GM12892 (cell line): ENCODE measurements at regions not wholly inside any gene's neighbourhood (a gene's known extent, or its start where the extent isn't known, plus 50 kb on each side); places are given as distances from the start of the nearest gene placed in this dataset.

Experiments used
- DNase-seq: peaks from one replicate; pipeline ENCODE4 v3.0.0; 2011; ENCODE audit not compliant: insufficient read length
- FAIRE-seq: peaks from 2 replicates; lab custom pipeline; 2011; peaks lifted over from hg19 to GRCh38; lab: Jason Lieb, UNC
- POLR2A ChIP-seq: IDR thresholded peaks from 2 replicates; pipeline ENCODE4 v1.6.1; 2011; ENCODE audit warnings: low read depth, low read length, control low read depth
- POLR2AphosphoS5 ChIP-seq: IDR thresholded peaks from 2 replicates; pipeline ENCODE4 v1.6.1; 2011; ENCODE audit warnings: low read depth, low read length, control low read depth
- TAF1 ChIP-seq: IDR thresholded peaks from 2 replicates; pipeline ENCODE4 v1.6.1; 2011; ENCODE audit warnings: low read depth, mild to moderate bottlenecking, control low read depth, low read length, borderline replicate concordance

DNA sequence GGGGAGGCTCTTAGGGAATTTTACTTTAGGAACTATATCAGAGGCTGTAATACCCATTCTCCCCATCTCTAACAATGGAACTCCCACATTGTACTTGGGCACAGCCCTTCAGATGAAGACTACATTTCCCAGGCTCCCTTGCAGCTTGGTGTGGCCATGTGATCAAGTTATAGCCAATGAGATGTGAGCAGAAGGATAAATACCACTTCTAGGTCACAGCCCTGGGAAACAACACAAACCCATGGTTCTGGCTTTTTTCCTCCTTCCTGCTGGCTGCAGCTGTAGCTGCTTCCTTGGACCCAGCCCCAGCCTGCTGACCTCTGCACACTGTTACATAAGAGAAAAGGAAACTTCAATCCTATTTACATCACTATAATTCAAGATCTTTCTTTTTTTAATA, 445.9 kb upstream of the JARID2 start:
- FAIRE-seq (peak; percentile 54), DNase-seq (no peak)
- TF ChIP-seq POLR2A = no peak
- TF ChIP-seq POLR2AphosphoS5 = no peak
- TF ChIP-seq TAF1 = no peak

DNA sequence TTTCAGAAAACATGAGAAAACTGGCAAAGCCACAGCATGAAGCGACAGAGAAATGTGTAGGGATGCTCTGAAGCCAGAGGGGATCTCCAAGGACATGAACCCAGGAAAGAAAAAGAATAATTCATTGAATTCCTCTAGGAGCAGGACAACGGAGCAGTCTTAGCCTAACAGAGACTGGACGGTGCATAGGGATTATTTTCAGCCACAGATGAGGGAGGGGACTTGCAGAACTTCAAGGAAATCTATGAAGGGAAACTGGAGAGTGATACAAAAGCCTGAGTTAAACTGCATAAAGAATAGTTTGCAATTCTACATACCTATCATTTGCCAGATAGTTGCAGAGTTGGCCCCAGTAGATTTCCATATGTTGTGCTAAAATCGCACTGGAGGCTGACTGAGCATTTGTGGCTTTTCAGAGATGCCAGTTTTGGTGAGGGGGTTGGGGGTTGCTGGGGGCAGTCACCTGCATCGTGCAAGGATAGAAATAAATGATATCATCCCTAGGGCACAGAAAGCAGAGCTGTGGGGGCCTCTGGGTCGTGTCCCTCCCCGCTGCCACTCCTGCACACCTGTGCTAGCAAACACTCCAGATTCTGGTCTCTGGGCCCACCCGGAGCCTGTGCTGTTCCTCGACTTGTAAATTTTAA, 443.2 kb upstream of the JARID2 start:
- TF ChIP-seq POLR2A = no peak
- FAIRE-seq (no peak), DNase-seq (no peak)

- DNase-seq = no peak
- no peak for FAIRE-seq
- TF ChIP-seq TAF1 (no peak), POLR2A (no peak), POLR2AphosphoS5 (no peak)
These were observed 441.7 kb upstream of the JARID2 start for GRCh38 chr6:14804001-14804784.

DNA sequence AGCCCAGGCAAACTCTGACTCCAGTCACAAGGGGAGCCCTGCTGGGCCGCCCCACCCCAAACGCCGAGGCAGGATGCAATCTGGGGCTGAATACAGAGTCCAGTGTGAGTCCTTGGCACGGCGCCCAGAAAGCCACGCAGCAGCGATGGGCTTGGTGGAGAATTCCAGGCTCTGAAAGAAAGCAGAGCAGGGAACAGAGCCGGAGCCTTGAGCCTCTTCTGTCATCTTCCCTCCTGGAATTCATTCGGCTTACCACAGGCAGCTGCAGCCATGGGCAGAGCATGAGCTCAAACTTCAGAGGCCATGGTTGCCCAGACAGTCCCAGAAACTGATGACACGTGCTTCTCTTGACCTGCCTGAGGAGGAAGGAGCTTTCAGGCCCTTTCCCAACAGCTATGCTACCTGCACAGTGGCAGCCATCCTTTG, 441.1 kb upstream of the JARID2 start:
- FAIRE-seq (no peak), DNase-seq (no peak)
- TF ChIP-seq POLR2A (no peak), POLR2AphosphoS5 (no peak), TAF1 (no peak)

GRCh38 chr6:14806101-14806500, 439.8 kb upstream of the JARID2 start:
- no peak for DNase-seq
- TF ChIP-seq POLR2AphosphoS5 (no peak), POLR2A (no peak), TAF1 (no peak)
- FAIRE-seq = no peak

GRCh38 chr6:14807130-14807529, 438.7 kb upstream of the JARID2 start:
- TF ChIP-seq POLR2A (no peak), TAF1 (no peak), POLR2AphosphoS5 (no peak)
- no peak for FAIRE-seq
- no peak for DNase-seq

DNA sequence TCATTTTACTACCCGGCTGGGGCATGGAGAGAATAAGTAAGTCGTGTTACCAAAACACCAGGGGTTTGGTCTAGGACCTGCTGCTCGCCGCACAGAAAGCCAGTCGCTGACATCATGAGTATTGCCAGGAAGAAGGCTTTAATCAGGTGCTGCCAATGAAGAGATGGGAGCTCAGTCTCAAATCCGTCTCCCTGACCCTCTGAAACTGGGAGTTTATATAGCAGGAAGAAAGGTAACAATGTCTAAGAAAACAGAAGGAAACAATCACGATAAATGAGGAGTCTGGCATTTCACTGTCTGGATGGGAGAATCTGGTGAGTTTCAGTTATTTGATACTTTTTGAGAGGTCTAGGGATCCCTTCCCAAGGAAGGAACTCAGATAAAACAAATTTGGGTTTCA, 437.9 kb upstream of the JARID2 start:
- TF ChIP-seq POLR2AphosphoS5 = no peak
- no peak for TF ChIP-seq TAF1
- TF ChIP-seq POLR2A = no peak
- no peak for DNase-seq
- FAIRE-seq = no peak

DNA sequence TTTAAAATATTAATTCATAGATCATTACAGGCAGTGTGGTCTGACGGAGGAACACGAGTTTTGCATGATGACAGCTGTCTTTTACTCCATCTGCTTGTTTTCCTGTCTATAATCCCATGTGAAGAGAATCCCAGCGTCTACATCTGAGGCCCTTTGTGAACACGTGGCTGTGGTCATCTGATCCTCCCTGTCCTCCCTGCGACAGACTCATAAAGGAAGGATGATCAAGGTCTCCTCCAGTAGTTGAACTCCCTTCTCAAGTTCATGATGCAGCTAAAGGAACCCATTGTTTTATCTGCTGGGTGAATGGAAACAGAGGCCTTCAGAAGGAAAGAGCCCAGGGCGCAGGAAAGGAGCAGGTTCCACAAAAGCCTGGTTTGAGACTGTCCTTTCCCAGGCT, 435.8 kb upstream of the JARID2 start:
- DNase-seq = no peak
- FAIRE-seq = no peak
- no peak for TF ChIP-seq POLR2AphosphoS5
- no peak for TF ChIP-seq TAF1
- no peak for TF ChIP-seq POLR2A

- FAIRE-seq = no peak
- DNase-seq = no peak
- TF ChIP-seq POLR2AphosphoS5 (no peak), POLR2A (no peak), TAF1 (no peak)
These were observed 434.0 kb upstream of the JARID2 start for GRCh38 chr6:14811775-14812428.

DNA sequence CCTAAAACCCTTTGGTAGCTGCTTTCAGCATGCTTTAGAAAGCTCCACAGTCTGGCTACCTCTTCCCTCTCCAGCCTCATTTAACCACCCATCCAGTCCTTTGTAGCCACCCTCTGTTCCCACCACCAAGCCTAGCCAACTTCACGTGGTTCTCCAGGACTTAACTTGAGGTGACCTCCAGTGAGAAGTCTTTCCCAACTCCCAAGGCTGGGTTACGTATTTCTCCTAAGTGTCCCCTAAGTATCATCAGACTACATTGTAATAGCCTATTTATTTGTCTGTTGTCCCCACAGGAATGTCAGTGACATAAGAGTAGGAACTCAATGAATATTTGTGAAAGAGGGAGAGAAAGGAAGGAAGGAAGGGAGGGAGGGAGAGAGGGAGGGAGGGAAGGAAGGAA, 431.9 kb upstream of the JARID2 start:
- DNase-seq (no peak), FAIRE-seq (no peak)
- TF ChIP-seq POLR2A (no peak), POLR2AphosphoS5 (no peak), TAF1 (no peak)

- no peak for TF ChIP-seq POLR2A
- FAIRE-seq = no peak
- no peak for DNase-seq
These were observed 429.6 kb upstream of the JARID2 start for GRCh38 chr6:14816116-14816859.

DNA sequence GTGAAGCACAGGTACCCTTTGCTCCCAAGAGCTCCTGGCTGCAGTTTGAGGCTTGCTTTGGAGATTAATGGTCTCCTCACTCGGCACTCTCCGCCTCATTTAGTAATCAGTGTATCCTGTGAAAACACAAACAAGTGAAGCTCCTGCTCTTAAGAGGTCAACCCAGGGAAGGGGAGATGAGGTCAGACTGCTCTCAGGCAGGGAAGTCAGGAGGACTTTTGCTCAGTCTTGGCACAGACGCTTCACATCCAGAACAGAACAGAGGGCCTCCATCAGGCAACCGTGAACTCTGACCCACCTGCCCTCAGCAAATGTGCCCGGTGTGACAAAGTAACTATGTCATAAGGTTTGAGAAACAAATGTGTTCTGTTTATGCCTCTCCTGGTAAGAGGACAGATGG, 428.8 kb upstream of the JARID2 start:
- TF ChIP-seq POLR2AphosphoS5 (no peak), TAF1 (no peak)
- FAIRE-seq = no peak

More for the DNA sequence above, 428.8 kb upstream of the JARID2 start:
- DNase-seq = no peak
